GM10266 (cell line): ENCODE measurements at regions not wholly inside any gene's neighbourhood (a gene's known extent, or its start where the extent isn't known, plus 50 kb on each side); places are given as distances from the start of the nearest gene placed in this dataset.

ENCODE experiments used
- DNase-seq: peaks from one replicate; pipeline ENCODE4 v3.0.0; 2012; ENCODE audit errors: extremely low spot score
- CTCF ChIP-seq: IDR thresholded peaks from 2 replicates; pipeline ENCODE4 v1.5.1; 2012; ENCODE audit warnings: mild to moderate bottlenecking, low read depth; ENCODE audit not compliant: control insufficient read depth, insufficient read depth; ENCODE audit errors: missing control alignments

- TF ChIP-seq CTCF, result no peak
- DNase-seq, result no peak
Measured at GRCh38 chr5:2222246-2222992, 339.7 kb upstream of the IRX4 start.

GRCh38 chr5:2221450-2221849 is 338.7 kb upstream of the IRX4 start:
- DNase-seq, result no peak
- TF ChIP-seq CTCF, result no peak

- TF ChIP-seq CTCF, result no peak
Measured at GRCh38 chr5:2220741-2221140, 338.0 kb upstream of the IRX4 start.

GRCh38 chr5:2219149-2219776 is 336.5 kb upstream of the IRX4 start:
- TF ChIP-seq CTCF, result no peak
- DNase-seq, result no peak

More at GRCh38 chr5:2220741-2221140, 338.0 kb upstream of the IRX4 start:
- DNase-seq, result no peak

- DNase-seq, result no peak
Measured at GRCh38 chr5:2217219-2217618, 334.5 kb upstream of the IRX4 start.

GRCh38 chr5:2214910-2215590 is 332.3 kb upstream of the IRX4 start:
- no peak for DNase-seq
- TF ChIP-seq CTCF, result no peak

More at GRCh38 chr5:2217219-2217618, 334.5 kb upstream of the IRX4 start:
- TF ChIP-seq CTCF, result no peak
